GM13977 (cell line): ENCODE measurements at regions not wholly inside any gene's neighbourhood (a gene's known extent, or its start where the extent isn't known, plus 50 kb on each side); places are given as distances from the start of the nearest gene placed in this dataset.

Experiments used
- DNase-seq: peaks from one replicate; pipeline ENCODE4 v3.0.0; 2012; ENCODE audit warnings: low spot score
- CTCF ChIP-seq: IDR thresholded peaks from 2 replicates; pipeline ENCODE4 v1.5.1; 2012; ENCODE audit warnings: mild to moderate bottlenecking, control low read depth; ENCODE audit not compliant: insufficient read depth; ENCODE audit errors: extremely low read depth, missing control alignments
- in situ Hi-C: fragments of 300-500 bp; cut with MboI; formaldehyde crosslinking; loops from one replicate; pipeline ENCODE4 v1.12.0; 2022; ENCODE audit warnings: low sequenced_read_pairs, low pct_unique_long_range_greater_than_20kb, mixed read lengths, inconsistent platforms; ENCODE audit not compliant: unreplicated experiment

GRCh38 chr15:77714555-77714954, 81.8 kb upstream of the LINGO1 start:
- TF ChIP-seq CTCF: no peak
- in situ Hi-C loops: no loop called here
- DNase-seq: no peak

- no peak for DNase-seq
- no peak for TF ChIP-seq CTCF
- in situ Hi-C loops: no loop called here
These were observed 81.3 kb upstream of the LINGO1 start for GRCh38 chr15:77714023-77714422.

- in situ Hi-C loops: no loop called here
- no peak for DNase-seq
- TF ChIP-seq CTCF: no peak
These were observed 80.6 kb upstream of the LINGO1 start for GRCh38 chr15:77713281-77713680.

- in situ Hi-C loops: no loop called here
- no peak for DNase-seq
- TF ChIP-seq CTCF: no peak
These were observed 79.7 kb upstream of the LINGO1 start for GRCh38 chr15:77712438-77712837.

GRCh38 chr15:77710637-77711036, 77.9 kb upstream of the LINGO1 start:
- in situ Hi-C loops: no loop called here
- no peak for DNase-seq
- TF ChIP-seq CTCF: no peak

- in situ Hi-C loops: no loop called here
- TF ChIP-seq CTCF: no peak
- no peak for DNase-seq
These were observed 77.5 kb upstream of the LINGO1 start for GRCh38 chr15:77710206-77710605.
